H1 (cell line): ENCODE measurements at regions not wholly inside any gene's neighbourhood (a gene's known extent, or its start where the extent isn't known, plus 50 kb on each side); places are given as distances from the start of the nearest gene placed in this dataset.

Experiments used
- EZH2 ChIP-seq: fragments of 200-600 bp; sonication (generic); IDR thresholded peaks from 2 replicates; pipeline ENCODE4 v1.7.1; 2012; ENCODE audit warnings: low read depth, mild to moderate bottlenecking, moderate library complexity, low read length, inconsistent platforms; ENCODE audit not compliant: severe bottlenecking
- HDAC6 ChIP-seq: IDR thresholded peaks from one replicate; pipeline ENCODE4 v1.7.1; 2012; ENCODE audit warnings: low read depth, mild to moderate bottlenecking, inconsistent platforms, low read length, moderate library complexity
- POLR2A ChIP-seq, 2 experiments: IDR thresholded peaks; 1 replicate in 1 of 2; 2 replicates in 1 of 2; pipeline ENCODE4 v1.6.1; 2011; ENCODE audit warnings: low read depth in 2 of 2, low read length in 2 of 2, mild to moderate bottlenecking in 2 of 2; ENCODE audit errors: control extremely low read depth in 1 of 2

DNA sequence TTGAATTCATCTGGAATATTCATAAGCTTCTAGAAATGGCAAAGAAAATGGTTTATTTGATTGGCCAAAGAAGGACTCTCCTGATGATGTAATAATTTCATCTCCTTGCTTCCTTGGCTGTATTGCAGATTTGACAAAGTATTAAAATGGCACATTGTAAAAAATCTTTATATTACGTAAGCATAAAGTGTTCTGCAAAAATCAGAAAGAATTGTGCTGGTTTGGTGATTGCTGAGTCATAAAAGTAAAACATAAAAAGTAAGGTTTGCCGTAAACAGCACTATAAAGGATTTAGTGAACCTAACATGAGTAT, 255.9 kb upstream of the RREB1 start (continued):
- TF ChIP-seq EZH2 (no peak), POLR2A (IDR thresholded peaks at IDR 0.05; ENCODE audit: control extremely low read depth in 1 of 2, low read depth in 2 of 2, low read length in 2 of 2) (no peak), HDAC6 (no peak)
